Left lung (tissue), 4 donors: ENCODE measurements at regions not wholly inside any gene's neighbourhood (a gene's known extent, or its start where the extent isn't known, plus 50 kb on each side); places are given as distances from the start of the nearest gene placed in this dataset.

Experiments
- ATAC-seq: fragments of 200-7000 bp; cut with Tn5 transposase; one replicate; pipeline ENCODE4 v1.9.1; 2020; ENCODE audit warnings: moderate library complexity
- DNase-seq, 4 donors: peaks; one replicate each; pipeline ENCODE4 v3.0.0-alpha.2; 2013 to 2020
- H3K27ac ChIP-seq, 2 donors: fragments of 200-600 bp; sonication (generic) in 1 of 2; one replicate each; pipeline versions ENCODE4 v1.5.0 to v1.8.0; 2020 to 2021
- H3K27me3 ChIP-seq, 2 donors: fragments of 200-600 bp; sonication (generic) in 1 of 2; one replicate each; pipeline versions ENCODE4 v1.5.0 to v1.8.0; 2020 to 2021
- H3K36me3 ChIP-seq, 2 donors: fragments of 200-600 bp; sonication (generic) in 1 of 2; one replicate each; pipeline versions ENCODE4 v1.5.0 to v1.8.0; 2020 to 2021
- H3K4me1 ChIP-seq, 2 donors: fragments of 200-600 bp; one replicate each; pipeline ENCODE4 v1.8.0; 2021
- H3K4me3 ChIP-seq, 2 donors: fragments of 200-600 bp; sonication (generic) in 1 of 2; one replicate each; pipeline versions ENCODE4 v1.5.0 to v1.8.0; 2020 to 2021; ENCODE audit warnings: mild to moderate bottlenecking in 1 of 2
- H3K9me3 ChIP-seq, 2 donors: fragments of 200-600 bp; sonication (generic) in 1 of 2; one replicate each; pipeline versions ENCODE4 v1.5.0 to v1.8.0; 2020 to 2021
- CTCF ChIP-seq, 2 donors: fragments of 200-600 bp; sonication (generic) in 1 of 2; IDR thresholded peaks; one replicate each; pipeline versions ENCODE4 v1.5.0 to v1.8.0; 2021; ENCODE audit warnings: antibody characterized with exemption in 2 of 2
- intact Hi-C, 2 donors: fragments of 100-400 bp; cut with DNase I; formaldehyde crosslinking; loops; one replicate each; pipeline versions ENCODE4 v1.11.2 to v1.14.2; 2022
- donor health status: DM: no; HTN: yes; CAD: no.
- donor health status: DM: no; HTN: no; CAD: no.

- peaks cover 0 to 58% of the 10 kb centered on the region in 2 donors for H3K27me3 ChIP-seq
- H3K4me1 ChIP-seq = no peaks in the 10 kb centered on the region
- H3K4me3 ChIP-seq = no peak overlapping the region
- ATAC-seq = no peak
- no peaks in the 10 kb centered on the region for H3K36me3 ChIP-seq
- no peak for TF ChIP-seq CTCF (IDR thresholded peaks at IDR 0.05)
- DNase-seq = no peak
- H3K27ac ChIP-seq = no peak overlapping the region
- H3K9me3 ChIP-seq = no peaks in the 10 kb centered on the region
- intact Hi-C loops = no loop called here
Observed at GRCh38 chr1:22338071-22338765, 113.4 kb upstream of the ZBTB40 start.

- Histone ChIP-seq H3K36me3 (no peaks in the 10 kb centered on the region), H3K4me1 (no peaks in the 10 kb centered on the region), H3K27me3 (peaks cover 0 to 67% of the 10 kb centered on the region in 2 donors), H3K9me3 (no peaks in the 10 kb centered on the region), H3K4me3 (no peak overlapping the region), H3K27ac (no peak overlapping the region)
- intact Hi-C loops = no loop called here
- TF ChIP-seq CTCF (IDR thresholded peaks at IDR 0.05) = no peak
- ATAC-seq (no peak), DNase-seq (no peak)
Observed at GRCh38 chr1:22339237-22339636, 112.4 kb upstream of the ZBTB40 start.

GRCh38 chr1:22340066-22340465 is 111.6 kb upstream of the ZBTB40 start:
- no peak for TF ChIP-seq CTCF (IDR thresholded peaks at IDR 0.05)
- Histone ChIP-seq H3K36me3 (no peaks in the 10 kb centered on the region), H3K27me3 (peaks cover 0 to 75% of the 10 kb centered on the region in 2 donors)

GRCh38 chr1:22340873-22341272 is 110.8 kb upstream of the ZBTB40 start:
- peaks cover 0 to 75% of the 10 kb centered on the region in 2 donors for H3K27me3 ChIP-seq
- no peaks in the 10 kb centered on the region for H3K36me3 ChIP-seq
- H3K4me1 ChIP-seq = no peaks in the 10 kb centered on the region
- H3K9me3 ChIP-seq = no peaks in the 10 kb centered on the region
- no peak overlapping the region for H3K27ac ChIP-seq
- no peak for TF ChIP-seq CTCF (IDR thresholded peaks at IDR 0.05)
- no peak overlapping the region for H3K4me3 ChIP-seq
- intact Hi-C loops = no loop called here
- ATAC-seq = no peak
- no peak for DNase-seq

More at GRCh38 chr1:22340066-22340465, 111.6 kb upstream of the ZBTB40 start:
- H3K9me3 ChIP-seq = no peaks in the 10 kb centered on the region
- ATAC-seq (no peak), DNase-seq (no peak)
- intact Hi-C loops = no loop called here
- no peaks in the 10 kb centered on the region for H3K4me1 ChIP-seq
- H3K27ac ChIP-seq = no peak overlapping the region
- no peak overlapping the region for H3K4me3 ChIP-seq

GRCh38 chr1:22341791-22342605 is 109.7 kb upstream of the ZBTB40 start:
- H3K4me3 ChIP-seq = no peak overlapping the region
- intact Hi-C loops = no loop called here
- TF ChIP-seq CTCF (IDR thresholded peaks at IDR 0.05) = no peak

More at GRCh38 chr1:22341791-22342605, 109.7 kb upstream of the ZBTB40 start:
- H3K9me3 ChIP-seq = no peaks in the 10 kb centered on the region
- no peaks in the 10 kb centered on the region for H3K36me3 ChIP-seq
- DNase-seq (peak in 3 of 4 donors; percentile 42 to 86 (median 82)), ATAC-seq (peak; percentile 43)
- no peaks in the 10 kb centered on the region for H3K4me1 ChIP-seq
- no peak overlapping the region for H3K27ac ChIP-seq
- H3K27me3 ChIP-seq = peaks cover 0 to 86% of the 10 kb centered on the region in 2 donors
